H1 (cell line): ENCODE measurements at regions not wholly inside any gene's neighbourhood (a gene's known extent, or its start where the extent isn't known, plus 50 kb on each side); places are given as distances from the start of the nearest gene placed in this dataset.

Experiments used
- CTCF ChIA-PET: fragments of 300-600 bp; sonication (Branson Sonifier 250); formaldehyde crosslinking; loops from one replicate; lab custom pipeline; 2021; ENCODE audit not compliant: partially characterized antibody; lab: Charles Lee
- POLR2A ChIA-PET: fragments of 300-600 bp; sonication (Branson Sonifier 250); formaldehyde crosslinking; loops from one replicate; lab custom pipeline; 2021; ENCODE audit warnings: inconsistent platforms; ENCODE audit not compliant: partially characterized antibody; lab: Charles Lee
- DNase-seq, 2 experiments: peaks; one replicate each; pipeline versions ENCODE4 v3.0.0 to v3.0.0-alpha.2; 2010 to 2022; ENCODE audit warnings: low spot score in 2 of 2, low read depth in 1 of 2, mixed read lengths in 1 of 2
- FAIRE-seq: peaks from 2 replicates; lab custom pipeline; 2011; peaks lifted over from hg19 to GRCh38; lab: Jason Lieb, UNC
- H2AFZ ChIP-seq: 2 replicates; pipeline ENCODE4 v1.8.1; 2012; ENCODE audit warnings: low read length, inconsistent platforms
- H2AK5ac ChIP-seq: 2 replicates; pipeline ENCODE4 v1.6.1; 2013; ENCODE audit warnings: low read depth, low read length
- H2BK120ac ChIP-seq: replicated peaks from 2 replicates; pipeline ENCODE3; 2013; ENCODE audit warnings: low read depth, low read length, inconsistent platforms
- H2BK12ac ChIP-seq: 2 replicates; pipeline ENCODE4 v1.6.1; 2013; ENCODE audit warnings: low read depth, low read length
- H2BK15ac ChIP-seq: 2 replicates; pipeline ENCODE4 v1.6.1; 2013; ENCODE audit warnings: low read length
- H2BK20ac ChIP-seq: 2 replicates; pipeline ENCODE4 v1.6.1; 2013; ENCODE audit warnings: low read length
- H2BK5ac ChIP-seq: 2 replicates; pipeline ENCODE4 v1.6.1; 2013; ENCODE audit warnings: low read depth, low read length
- H3K14ac ChIP-seq: 2 replicates; pipeline ENCODE4 v1.6.1; 2013; ENCODE audit warnings: inconsistent platforms; ENCODE audit not compliant: insufficient read length
- H3K18ac ChIP-seq: 2 replicates; pipeline ENCODE4 v1.6.1; 2013; ENCODE audit warnings: low read length; ENCODE audit errors: extremely low read depth
- H3K23ac ChIP-seq: 2 replicates; pipeline ENCODE4 v1.6.1; 2013; ENCODE audit warnings: inconsistent platforms; ENCODE audit not compliant: insufficient read length
- H3K23me2 ChIP-seq: 2 replicates; pipeline ENCODE4 v1.6.1; 2013; ENCODE audit warnings: low read depth, low read length
- H3K27ac ChIP-seq: 2 replicates; pipeline ENCODE4 v1.6.1; 2011; ENCODE audit warnings: low read depth, low read length, inconsistent platforms
- H3K27me3 ChIP-seq, 4 experiments: replicated peaks in 1 of 4; 1 replicate in 1 of 4; 2 replicates in 3 of 4; pipeline versions ENCODE4 v1.6.1 to v1.8.1; 2011 to 2013; ENCODE audit warnings: low read length in 3 of 4, mild to moderate bottlenecking in 3 of 4, inconsistent platforms in 2 of 4, mixed read lengths in 2 of 4, moderate library complexity in 1 of 4; ENCODE audit not compliant: control insufficient read depth in 3 of 4, insufficient read depth in 3 of 4; ENCODE audit errors: extremely low read depth in 1 of 4
- H3K36me3 ChIP-seq, 4 experiments: 2 replicates each; pipeline versions ENCODE4 v1.6.1 to v1.8.1; 2011 to 2013; ENCODE audit warnings: mild to moderate bottlenecking in 4 of 4, low read length in 3 of 4, moderate library complexity in 2 of 4, control low read depth in 1 of 4, inconsistent platforms in 1 of 4; ENCODE audit not compliant: insufficient read depth in 4 of 4, control insufficient read depth in 2 of 4
- H3K4ac ChIP-seq: replicated peaks from 2 replicates; pipeline ENCODE3; 2013; ENCODE audit warnings: low read length, low read depth, mixed read lengths, inconsistent platforms; ENCODE audit not compliant: insufficient read length
- H3K4me1 ChIP-seq, 4 experiments: replicated peaks in 1 of 4; 1 replicate in 1 of 4; 2 replicates in 3 of 4; pipeline versions ENCODE4 v1.6.1 to v1.8.1; 2011 to 2013; ENCODE audit warnings: low read length in 3 of 4, inconsistent platforms in 2 of 4, mixed read lengths in 1 of 4; ENCODE audit not compliant: insufficient read depth in 4 of 4, control insufficient read depth in 3 of 4
- H3K4me2 ChIP-seq, 2 experiments: 2 replicates each; pipeline versions ENCODE4 v1.6.1 to v1.8.1; 2011 to 2013; ENCODE audit warnings: low read depth in 2 of 2, low read length in 2 of 2, control low read depth in 1 of 2, inconsistent platforms in 1 of 2, mild to moderate bottlenecking in 1 of 2; ENCODE audit not compliant: insufficient read depth in 1 of 2
- H3K4me3 ChIP-seq, 4 experiments: fragments of 200-600, 300-600 bp in 1 of 4; sonication (generic), shearing (Covaris generic), sonication (Bioruptor Twin) in 1 of 4; 2 replicates each; pipeline versions ENCODE4 v1.5.1 to v1.8.1; 2011 to 2016; ENCODE audit warnings: low read length in 4 of 4, low read depth in 3 of 4, control low read depth in 2 of 4, inconsistent platforms in 2 of 4, mild to moderate bottlenecking in 2 of 4, mixed read lengths in 1 of 4, moderate library complexity in 1 of 4; ENCODE audit not compliant: insufficient read depth in 2 of 4; ENCODE audit errors: extremely low read depth in 1 of 4
- H3K56ac ChIP-seq: replicated peaks from 2 replicates; pipeline ENCODE3; 2013; ENCODE audit warnings: low read depth, mild to moderate bottlenecking, mixed read lengths, low read length, inconsistent platforms; ENCODE audit not compliant: insufficient read length
- H3K79me1 ChIP-seq: 2 replicates; pipeline ENCODE4 v1.6.1; 2013; ENCODE audit warnings: low read depth, low read length, control low read depth
- H3K79me2 ChIP-seq, 2 experiments: 2 replicates each; pipeline versions ENCODE4 v1.6.1 to v1.8.1; 2012 to 2013; ENCODE audit warnings: low read length in 2 of 2, mild to moderate bottlenecking in 2 of 2, inconsistent platforms in 1 of 2; ENCODE audit not compliant: insufficient read depth in 2 of 2, control insufficient read depth in 1 of 2
- H3K9ac ChIP-seq, 4 experiments: replicated peaks in 1 of 4; 1 replicate in 1 of 4; 2 replicates in 3 of 4; pipeline versions ENCODE4 v1.6.1 to v1.8.1; 2011 to 2013; ENCODE audit warnings: low read depth in 3 of 4, low read length in 3 of 4, control low read depth in 2 of 4, mild to moderate bottlenecking in 2 of 4, moderate library complexity in 2 of 4, inconsistent platforms in 1 of 4; ENCODE audit errors: extremely low read depth in 1 of 4
- H3K9me3 ChIP-seq, 2 experiments: 2 replicates each; pipeline versions ENCODE4 v1.6.1 to v1.8.1; 2012 to 2013; ENCODE audit warnings: mild to moderate bottlenecking in 2 of 2, moderate library complexity in 2 of 2, control low read depth in 1 of 2, inconsistent platforms in 1 of 2, low read depth in 1 of 2, low read length in 1 of 2, mixed read lengths in 1 of 2; ENCODE audit not compliant: insufficient read depth in 2 of 2
- H4K20me1 ChIP-seq, 2 experiments: replicated peaks in 1 of 2; 2 replicates each; pipeline versions ENCODE3 to v1.8.1; 2011 to 2013; ENCODE audit warnings: inconsistent platforms in 2 of 2, low read length in 2 of 2, mild to moderate bottlenecking in 1 of 2; ENCODE audit not compliant: insufficient read depth in 2 of 2, control insufficient read depth in 1 of 2
- H4K5ac ChIP-seq: 2 replicates; pipeline ENCODE4 v1.6.1; 2013; ENCODE audit warnings: low read length, low read depth, mixed read lengths, inconsistent platforms; ENCODE audit not compliant: insufficient read length
- H4K8ac ChIP-seq: 2 replicates; pipeline ENCODE4 v1.8.0; 2013; ENCODE audit warnings: mild to moderate bottlenecking, moderate library complexity, low read length, inconsistent platforms; ENCODE audit not compliant: insufficient read depth; ENCODE audit errors: extremely low read depth
- H4K91ac ChIP-seq: replicated peaks from 2 replicates; pipeline ENCODE3; 2013; ENCODE audit warnings: low read length, mixed read lengths, inconsistent platforms; ENCODE audit not compliant: insufficient read length
- CHD1 ChIP-seq: IDR thresholded peaks from 2 replicates; pipeline ENCODE4 v1.6.1; 2012; ENCODE audit warnings: low read depth, low read length, improper control_type of control experiment
- GTF2F1 ChIP-seq: IDR thresholded peaks from 2 replicates; pipeline ENCODE4 v1.6.1; 2012; ENCODE audit warnings: low read depth, low read length, improper control_type of control experiment, borderline replicate concordance
- JUND ChIP-seq: IDR thresholded peaks from 2 replicates; pipeline ENCODE4 v1.6.1; 2011; ENCODE audit warnings: mild to moderate bottlenecking, improper control_type of control experiment, low read length
- KDM4A ChIP-seq: IDR thresholded peaks from one replicate; pipeline ENCODE4 v1.7.1; 2012; ENCODE audit warnings: low read depth, mild to moderate bottlenecking, moderate library complexity, low read length, inconsistent platforms; ENCODE audit not compliant: severe bottlenecking
- MAFK ChIP-seq: IDR thresholded peaks from 2 replicates; pipeline ENCODE4 v1.6.1; 2012; ENCODE audit warnings: low read depth, mild to moderate bottlenecking, improper control_type of control experiment, low read length
- PHF8 ChIP-seq: fragments of 200-600 bp; sonication (generic); conservative IDR thresholded peaks from 2 replicates; pipeline ENCODE4 v1.7.1; 2012; ENCODE audit warnings: low read depth, mild to moderate bottlenecking, inconsistent platforms, low read length, moderate library complexity
- RAD21 ChIP-seq, 2 experiments: IDR thresholded peaks in 1 of 2; conservative IDR thresholded peaks in 1 of 2; 2 replicates each; pipeline ENCODE4 v1.6.1; 2011; ENCODE audit warnings: low read depth in 2 of 2, low read length in 2 of 2, improper control_type of control experiment in 1 of 2, inconsistent platforms in 1 of 2, mild to moderate bottlenecking in 1 of 2, moderate library complexity in 1 of 2
- SIRT6 ChIP-seq: IDR thresholded peaks from one replicate; pipeline ENCODE4 v1.7.1; 2012; ENCODE audit warnings: low read length, inconsistent platforms
- TEAD4 ChIP-seq: IDR thresholded peaks from 2 replicates; pipeline ENCODE4 v1.6.1; 2012; ENCODE audit warnings: low read depth, low read length, inconsistent platforms, mixed read lengths
- WGBS, 2 experiments: shearing (Covaris generic) in 1 of 2; methylation state at CpG; one replicate each; pipeline versions ENCODE4 v1.1.6 to v1.1.7; 2013 to 2015; ENCODE audit warnings: low lambda C conversion rate in 2 of 2, mixed read lengths in 2 of 2, inconsistent platforms in 1 of 2, low coverage in 1 of 2, missing lambda C conversion rate in 1 of 2; ENCODE audit not compliant: insufficient replicate concordance in 2 of 2, insufficient coverage in 1 of 2, insufficient read length in 1 of 2; ENCODE audit errors: extremely low coverage in 1 of 2, missing lambda C conversion rate in 1 of 2; 5-methylcytosine and 5-hydroxymethylcytosine counted together

DNA sequence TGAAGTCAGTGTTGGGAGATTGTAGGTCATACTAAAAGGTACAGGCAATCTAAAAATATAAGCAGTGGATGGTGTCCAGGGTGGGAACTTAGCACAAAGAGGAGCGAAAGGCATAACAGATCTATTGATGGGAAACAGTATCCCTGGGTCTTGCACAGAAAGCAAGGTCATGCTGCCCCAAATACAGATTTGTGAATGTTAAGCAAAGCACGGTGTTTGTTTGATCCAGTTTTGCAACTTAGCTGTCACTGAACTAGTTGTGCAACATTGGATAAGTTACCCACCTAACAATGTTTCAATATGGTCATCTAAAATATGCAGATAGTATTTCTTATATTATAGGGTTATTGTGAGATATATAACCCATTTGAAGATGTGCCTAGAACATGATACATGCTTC lies 162.9 kb downstream of the BLID start:
- 81% methylated on average over 2 of the region's 2 CpGs; no CpG with 5 or more reads in 1 of the 2 experiments for WGBS, 2 experiments
- no peak for FAIRE-seq

More for the DNA sequence above, 162.9 kb downstream of the BLID start:
- Histone ChIP-seq H3K23me2 (no peaks in the 10 kb centered on the region; the same call in none of the 2 replicates), H3K18ac (no peak overlapping the region), H3K14ac (no peak overlapping the region), H4K8ac (no peak overlapping the region), H3K27me3 (no peaks in the 10 kb centered on the region), H3K79me2 (no peaks in the 10 kb centered on the region), H3K4ac (no peak overlapping the region), H2BK20ac (no peak overlapping the region), H2BK15ac (no peak overlapping the region), H2BK12ac (no peak overlapping the region), H3K4me3 (no peak overlapping the region), H3K9ac (no peak overlapping the region), H4K5ac (no peak overlapping the region), H3K4me1 (no peaks in the 10 kb centered on the region), H3K79me1 (no peaks in the 10 kb centered on the region), H4K91ac (no peak overlapping the region), H2AK5ac (no peak overlapping the region), H3K27ac (no peak overlapping the region), H2BK5ac (no peak overlapping the region), H2AFZ (no peak overlapping the region), H2BK120ac (no peak overlapping the region), H3K23ac (no peak overlapping the region), H3K36me3 (no peaks in the 10 kb centered on the region), H3K4me2 (no peak overlapping the region), H3K9me3 (no peaks in the 10 kb centered on the region), H3K56ac (no peak overlapping the region), H4K20me1 (no peaks in the 10 kb centered on the region)
- DNase-seq: no peak
- TF ChIP-seq JUND (no peak), CHD1 (no peak), RAD21 (IDR thresholded peaks at IDR 0.05 in 1 of 2, conservative IDR thresholded peaks at IDR 0.05 in 1 of 2; ENCODE audit: low read depth in 2 of 2, low read length in 2 of 2) (no peak), GTF2F1 (no peak), KDM4A (no peak), SIRT6 (no peak), PHF8 (no peak), TEAD4 (no peak), MAFK (no peak)
- CTCF ChIA-PET: no interaction called here
- POLR2A ChIA-PET: no interaction called here
